HG03457 (cell line): ENCODE measurements at regions not wholly inside any gene's neighbourhood (a gene's known extent, or its start where the extent isn't known, plus 50 kb on each side); places are given as distances from the start of the nearest gene placed in this dataset.
A peak's percentile ranks its signal among the peaks of the same experiment; 100 is the strongest.

Source experiments
- ATAC-seq: cut with Tn5 transposase; IDR thresholded peaks from one replicate; pipeline ENCODE4 v1.9.1; 2021; ENCODE audit warnings: moderate number of reproducible peaks; ENCODE audit not compliant: unreplicated experiment

- no peak for ATAC-seq
Measured at GRCh38 chr16:86663685-86664521, 85.6 kb downstream of the FOXL1 start.

GRCh38 chr16:86664522-86665318 is 86.4 kb downstream of the FOXL1 start:
- ATAC-seq: peak; percentile 63

- ATAC-seq: no peak
Measured at GRCh38 chr16:86665319-86665675, 86.9 kb downstream of the FOXL1 start.

GRCh38 chr16:86665929-86666328 is 87.6 kb downstream of the FOXL1 start:
- ATAC-seq: no peak

DNA sequence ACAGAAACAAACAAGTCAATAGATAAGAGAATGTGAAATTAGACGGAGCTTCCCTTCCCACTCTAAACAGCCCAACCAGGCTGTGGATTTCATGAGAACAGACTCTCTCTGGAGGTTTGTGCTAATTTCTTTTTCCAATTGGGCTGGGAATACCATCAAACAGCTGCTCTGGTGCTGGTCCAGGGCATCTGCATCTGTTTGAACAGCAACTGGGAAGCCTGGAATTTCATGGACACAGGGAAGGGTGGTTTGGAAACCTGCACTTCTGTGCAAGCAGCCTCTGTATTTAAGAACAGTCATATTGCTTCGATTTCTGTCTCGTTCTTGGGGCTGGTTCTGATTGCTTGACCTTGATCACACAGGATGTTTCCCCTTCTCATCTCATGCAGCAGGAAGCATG is 88.7 kb downstream of the FOXL1 start:
- no peak for ATAC-seq

- no peak for ATAC-seq
Measured at GRCh38 chr16:86668136-86668910, 90.0 kb downstream of the FOXL1 start.

GRCh38 chr16:86669285-86669805 is 91.0 kb downstream of the FOXL1 start:
- ATAC-seq: no peak

GRCh38 chr16:86669937-86670749 is 91.8 kb downstream of the FOXL1 start:
- ATAC-seq: no peak

- no peak for ATAC-seq
Measured at GRCh38 chr16:86670750-86671234, 92.4 kb downstream of the FOXL1 start.

DNA sequence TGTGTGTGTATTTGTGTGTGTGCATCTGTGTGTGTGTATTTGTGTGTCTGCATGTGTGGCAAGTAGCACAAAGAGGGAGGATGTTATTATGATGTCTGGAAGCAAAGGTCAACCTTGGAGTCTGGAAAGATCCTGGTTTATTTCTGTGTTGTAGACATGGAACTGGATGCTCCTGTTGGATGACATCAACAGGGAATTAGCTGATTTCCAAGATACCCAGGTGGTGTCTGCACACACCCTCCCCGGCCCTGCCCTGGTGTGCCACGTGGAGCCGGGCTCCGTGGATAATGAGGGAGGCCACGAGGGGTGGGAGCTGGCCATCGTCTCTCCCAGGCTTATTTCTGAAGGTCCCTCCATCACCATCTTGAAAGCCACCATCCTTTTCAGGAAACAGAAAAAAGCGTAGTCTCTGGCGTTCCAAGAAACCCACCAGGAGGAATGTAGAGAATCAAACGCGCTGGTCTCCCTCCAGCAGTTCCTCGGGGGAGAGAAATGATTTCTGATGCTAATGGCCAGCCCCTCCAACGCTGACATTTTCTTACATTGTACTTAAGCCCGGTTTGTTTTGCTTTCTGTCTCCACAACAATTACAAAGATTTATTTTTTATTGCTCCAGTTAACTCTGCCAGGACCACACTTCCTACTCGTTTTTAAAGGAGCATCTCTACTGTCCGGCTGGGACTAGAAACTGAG is 93.3 kb downstream of the FOXL1 start:
- ATAC-seq: no peak

GRCh38 chr16:86672179-86672863 is 94.0 kb downstream of the FOXL1 start:
- no peak for ATAC-seq

DNA sequence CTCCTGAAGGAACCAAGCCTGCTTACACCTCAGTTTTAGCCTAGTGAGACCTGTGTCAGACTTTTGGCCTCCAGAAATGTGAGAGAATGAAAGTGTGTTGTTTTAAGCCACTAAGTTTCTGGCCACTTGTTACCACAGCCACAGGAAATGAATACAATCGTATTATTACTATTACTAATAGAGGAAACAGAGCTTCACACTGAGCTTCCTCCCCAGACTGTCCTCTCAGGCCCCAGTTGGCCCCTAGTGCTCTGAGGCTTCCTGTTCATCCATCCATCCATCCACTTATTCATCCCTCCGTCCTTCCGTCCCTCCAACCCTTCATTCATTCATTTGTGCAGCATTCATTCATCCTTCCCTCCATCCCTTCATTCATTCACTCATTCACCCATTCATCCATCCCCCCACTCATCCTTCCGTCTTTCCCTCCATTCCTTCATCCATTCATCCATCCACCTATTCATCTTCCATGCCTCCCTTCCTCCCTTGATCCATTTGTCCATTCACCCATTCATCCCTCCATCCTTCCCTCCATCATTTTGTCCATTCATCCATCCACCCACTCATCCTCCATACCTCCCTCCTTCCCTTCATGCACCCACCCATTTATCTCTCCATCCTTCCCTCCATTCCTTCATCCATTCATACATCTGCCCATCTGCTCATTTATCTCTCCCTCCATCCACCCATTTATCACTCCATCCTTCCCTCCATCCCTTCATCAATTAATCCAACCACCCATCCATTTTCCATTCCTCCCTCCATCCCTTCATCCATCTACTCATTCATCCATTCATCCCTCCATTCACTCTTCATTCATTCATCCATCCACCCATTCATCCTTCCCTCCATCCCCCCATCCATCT is 95.0 kb downstream of the FOXL1 start:
- ATAC-seq: no peak

- ATAC-seq: no peak
Measured at GRCh38 chr16:86673956-86674453, 95.7 kb downstream of the FOXL1 start.

- no peak for ATAC-seq
Measured at GRCh38 chr16:86676254-86676670, 97.9 kb downstream of the FOXL1 start.

DNA sequence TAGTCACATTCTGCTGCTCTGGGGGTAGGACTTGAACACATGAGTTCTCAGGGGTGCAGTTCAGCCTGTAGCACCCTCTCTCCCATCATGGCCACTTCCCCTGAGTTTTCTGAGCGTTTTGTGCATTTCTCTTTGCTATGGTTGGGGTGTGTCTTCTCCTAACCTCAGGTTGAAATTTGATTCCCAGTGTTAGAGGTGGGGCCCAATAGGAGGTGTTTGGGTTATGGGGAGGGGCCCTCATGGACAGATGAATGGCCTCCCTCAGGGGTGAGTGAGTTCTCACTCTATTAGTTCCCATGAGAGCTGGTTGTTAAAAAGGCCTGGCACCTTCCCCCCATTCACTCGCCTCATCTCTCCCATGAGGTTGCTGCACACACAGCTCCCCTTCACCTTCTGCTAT is 101.1 kb downstream of the FOXL1 start:
- ATAC-seq: no peak

DNA sequence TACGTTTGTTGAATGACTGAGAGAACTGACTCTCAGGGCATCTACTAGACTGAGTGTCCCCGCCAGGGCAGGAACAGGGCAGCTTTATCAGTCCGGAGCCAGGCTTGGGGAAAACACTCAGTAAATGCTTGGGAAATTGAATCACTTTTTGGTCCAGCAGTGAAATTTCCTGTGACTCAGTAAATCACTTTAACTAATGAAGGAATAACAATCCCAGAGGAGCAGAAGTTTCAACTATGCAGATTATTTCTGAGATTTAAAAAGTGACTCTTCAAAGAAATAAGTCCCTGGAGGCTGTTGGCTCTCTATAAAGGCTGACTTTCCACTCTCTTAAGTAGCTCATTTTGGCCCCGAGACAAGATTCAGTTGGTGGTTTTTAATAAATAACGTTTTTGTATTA is 101.8 kb downstream of the FOXL1 start:
- no peak for ATAC-seq

DNA sequence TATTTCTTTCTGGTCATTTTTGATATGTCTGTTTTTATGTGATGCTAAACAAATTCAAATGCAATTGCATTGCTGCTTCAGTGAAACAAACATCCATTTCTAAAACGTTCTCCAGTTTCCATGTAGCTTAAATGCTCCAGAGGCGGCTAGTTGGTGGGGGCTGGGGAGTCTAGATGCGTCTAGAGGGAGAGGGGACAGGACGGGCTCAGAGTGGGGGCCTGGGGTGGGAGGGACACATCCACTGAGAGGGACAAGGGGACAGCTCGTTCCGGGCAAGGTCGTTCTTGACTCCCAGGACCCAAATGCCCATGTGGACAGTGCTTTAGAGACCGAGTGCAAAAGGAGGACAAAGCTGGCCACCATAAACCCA is 102.3 kb downstream of the FOXL1 start:
- ATAC-seq: no peak
